ENCODE measurements at regions not wholly inside any gene's neighbourhood (a gene's known extent, or its start where the extent isn't known, plus 50 kb on each side); places are given as distances from the start of the nearest gene placed in this dataset.

GRCh38 chr7:12963435-12963834 lies 276.0 kb downstream of the ARL4A start:
- no peak for TF ChIP-seq ARNTL (CRISPR knock-in tag; IDR thresholded peaks at IDR 0.05; ENCODE audit: borderline replicate concordance, low read depth)
- TF ChIP-seq CSDC2 (CRISPR knock-in tag; IDR thresholded peaks at IDR 0.05): no peak
- no peak for TF ChIP-seq ZNF565 (CRISPR knock-in tag; conservative IDR thresholded peaks at IDR 0.05; ENCODE audit: low read depth)
- TF ChIP-seq PPARA (CRISPR knock-in tag; IDR thresholded peaks at IDR 0.05; ENCODE audit: borderline replicate concordance): no peak
- no peak for TF ChIP-seq ZNF70 (CRISPR knock-in tag; IDR thresholded peaks at IDR 0.05)
- no peak for TF ChIP-seq PATZ1 (CRISPR knock-in tag; IDR thresholded peaks at IDR 0.05; ENCODE audit: borderline replicate concordance)
- no peak for TF ChIP-seq RARB (CRISPR knock-in tag; IDR thresholded peaks at IDR 0.05)
- TF ChIP-seq TSHZ2 (CRISPR knock-in tag; IDR thresholded peaks at IDR 0.05): no peak
- no peak for TF ChIP-seq ZC3H10 (CRISPR knock-in tag; IDR thresholded peaks at IDR 0.05)

Data from SK-N-SH treated with all-trans-retinoic acid at 6 μM for 48 hours (cell line).